NCI-H2107 treated with DMSO at 0.1 percent for 48 hours (cell line): ENCODE measurements at regions not wholly inside any gene's neighbourhood (a gene's known extent, or its start where the extent isn't known, plus 50 kb on each side); places are given as distances from the start of the nearest gene placed in this dataset.

Experiments
- DNase-seq: peaks from one replicate; lab custom pipeline; 2025; ENCODE audit not compliant: unreplicated experiment; lab: John Stamatoyannopoulos, UW

- DNase-seq: no peak
These were observed 332.9 kb downstream of the PTEN start for GRCh38 chr10:88196291-88196690.

GRCh38 chr10:88198023-88198422 is 334.6 kb downstream of the PTEN start:
- no peak for DNase-seq

GRCh38 chr10:88200312-88201032 is 337.0 kb downstream of the PTEN start:
- DNase-seq: no peak

- no peak for DNase-seq
These were observed 342.5 kb downstream of the PTEN start for GRCh38 chr10:88205842-88206446.

- no peak for DNase-seq
These were observed 343.7 kb downstream of the PTEN start for GRCh38 chr10:88207121-88207546.

GRCh38 chr10:88209231-88209630 is 345.8 kb downstream of the PTEN start:
- no peak for DNase-seq

GRCh38 chr10:88209837-88210561 is 346.6 kb downstream of the PTEN start:
- DNase-seq: no peak

GRCh38 chr10:88211230-88211629 is 347.8 kb downstream of the PTEN start:
- no peak for DNase-seq

GRCh38 chr10:88212069-88212468 is 348.6 kb downstream of the PTEN start:
- no peak for DNase-seq

GRCh38 chr10:88213065-88213605 is 349.7 kb downstream of the PTEN start:
- DNase-seq: no peak

- DNase-seq: no peak
These were observed 353.6 kb downstream of the PTEN start for GRCh38 chr10:88216976-88217375.

GRCh38 chr10:88218362-88218761 is 354.9 kb downstream of the PTEN start:
- no peak for DNase-seq

GRCh38 chr10:88219753-88220152 is 356.3 kb downstream of the PTEN start:
- DNase-seq: no peak

GRCh38 chr10:88221010-88221973 is 357.9 kb downstream of the PTEN start:
- no peak for DNase-seq

- DNase-seq: no peak
These were observed 359.5 kb downstream of the PTEN start for GRCh38 chr10:88222881-88223280.
